Mucosa of gallbladder (tissue), 1 donor: ENCODE measurements at regions not wholly inside any gene's neighbourhood (a gene's known extent, or its start where the extent isn't known, plus 50 kb on each side); places are given as distances from the start of the nearest gene placed in this dataset.
A peak's percentile ranks its signal among the peaks of the same experiment; 100 is the strongest.
"Not testable (repeated sequence)": the region's sequence is repeated elsewhere in the genome, so short reads cannot be mapped to it uniquely, and the experiment has no call there.

ENCODE experiments used
- DNase-seq: peaks from one replicate; pipeline ENCODE4 v3.0.0-alpha.2; 2020; ENCODE audit warnings: low spot score
- donor health status: DM: no; HTN: no; CAD: no.

- no peak for DNase-seq
Measured at GRCh38 chr1:55466373-55466772, 251.2 kb upstream of the USP24 start.

- DNase-seq = no peak
Measured at GRCh38 chr1:55464550-55464949, 249.4 kb upstream of the USP24 start.

- DNase-seq = no peak
Measured at GRCh38 chr1:55463814-55464475, 248.8 kb upstream of the USP24 start.

GRCh38 chr1:55457874-55458273, 242.7 kb upstream of the USP24 start:
- DNase-seq = no peak

- DNase-seq = no peak
Measured at GRCh38 chr1:55456971-55457370, 241.8 kb upstream of the USP24 start.

GRCh38 chr1:55448261-55448660, 233.1 kb upstream of the USP24 start:
- no peak for DNase-seq

GRCh38 chr1:55447488-55447887, 232.3 kb upstream of the USP24 start:
- DNase-seq = no peak

GRCh38 chr1:55446351-55446750, 231.2 kb upstream of the USP24 start:
- DNase-seq = no peak

GRCh38 chr1:55445416-55445815, 230.3 kb upstream of the USP24 start:
- DNase-seq = no peak

- DNase-seq = no peak
Measured at GRCh38 chr1:55444667-55445066, 229.5 kb upstream of the USP24 start.

GRCh38 chr1:55443175-55443915, 228.2 kb upstream of the USP24 start:
- DNase-seq = peak; percentile 76

- DNase-seq = no peak
Measured at GRCh38 chr1:55441489-55441888, 226.3 kb upstream of the USP24 start.

GRCh38 chr1:55437692-55438091, 222.5 kb upstream of the USP24 start:
- no peak for DNase-seq

- DNase-seq = peak; percentile 20
Measured at GRCh38 chr1:55430720-55431119, 215.6 kb upstream of the USP24 start.

- DNase-seq = not testable (repeated sequence)
Measured at GRCh38 chr1:55430206-55430605, 215.0 kb upstream of the USP24 start.

- DNase-seq = peak; percentile 79
Measured at GRCh38 chr1:55428944-55429931, 214.1 kb upstream of the USP24 start.

- no peak for DNase-seq
Measured at GRCh38 chr1:55428231-55428630, 213.1 kb upstream of the USP24 start.

- no peak for DNase-seq
Measured at GRCh38 chr1:55427606-55428005, 212.4 kb upstream of the USP24 start.

- DNase-seq = no peak
Measured at GRCh38 chr1:55426619-55427018, 211.5 kb upstream of the USP24 start.

GRCh38 chr1:55426156-55426555, 211.0 kb upstream of the USP24 start:
- no peak for DNase-seq

- no peak for DNase-seq
Measured at GRCh38 chr1:55425310-55425930, 210.3 kb upstream of the USP24 start.

GRCh38 chr1:55423376-55423775, 208.2 kb upstream of the USP24 start:
- no peak for DNase-seq
